ENCODE measurements at regions not wholly inside any gene's neighbourhood (a gene's known extent, or its start where the extent isn't known, plus 50 kb on each side); places are given as distances from the start of the nearest gene placed in this dataset.

GRCh38 chr10:64973391-64973790 lies 1452.2 kb downstream of the REEP3 start:
- no peaks in the 10 kb centered on the region for H3K27me3 ChIP-seq (ENCODE audit: insufficient read depth, low read length)
- no peaks in the 10 kb centered on the region for H3K79me2 ChIP-seq (ENCODE audit: insufficient read depth, low read length)
- H4K20me1 ChIP-seq (ENCODE audit: insufficient read depth, low read length) = no peaks in the 10 kb centered on the region
- no peak overlapping the region for H2AFZ ChIP-seq (ENCODE audit: low read length)
- no peak overlapping the region for H3K4me3 ChIP-seq (ENCODE audit: low read depth, low read length, poor library complexity, severe bottlenecking)
- H3F3A ChIP-seq (ENCODE audit: insufficient read depth, low read length) = no peaks in the 10 kb centered on the region
- H3K9ac ChIP-seq (ENCODE audit: low read length) = no peak overlapping the region
- no peaks in the 10 kb centered on the region for H3K9me2 ChIP-seq (ENCODE audit: low read depth, low read length)
- no peaks in the 10 kb centered on the region for H3K36me3 ChIP-seq (ENCODE audit: insufficient read depth, low read length)
- no peak overlapping the region for H3K27ac ChIP-seq (ENCODE audit: low read depth, low read length, poor library complexity, severe bottlenecking)
- H3K4me1 ChIP-seq (ENCODE audit: insufficient read depth, low read length, severe bottlenecking) = no peaks in the 10 kb centered on the region
- H3K4me2 ChIP-seq (ENCODE audit: low read length) = no peak overlapping the region
- TF ChIP-seq, protein P1, sequence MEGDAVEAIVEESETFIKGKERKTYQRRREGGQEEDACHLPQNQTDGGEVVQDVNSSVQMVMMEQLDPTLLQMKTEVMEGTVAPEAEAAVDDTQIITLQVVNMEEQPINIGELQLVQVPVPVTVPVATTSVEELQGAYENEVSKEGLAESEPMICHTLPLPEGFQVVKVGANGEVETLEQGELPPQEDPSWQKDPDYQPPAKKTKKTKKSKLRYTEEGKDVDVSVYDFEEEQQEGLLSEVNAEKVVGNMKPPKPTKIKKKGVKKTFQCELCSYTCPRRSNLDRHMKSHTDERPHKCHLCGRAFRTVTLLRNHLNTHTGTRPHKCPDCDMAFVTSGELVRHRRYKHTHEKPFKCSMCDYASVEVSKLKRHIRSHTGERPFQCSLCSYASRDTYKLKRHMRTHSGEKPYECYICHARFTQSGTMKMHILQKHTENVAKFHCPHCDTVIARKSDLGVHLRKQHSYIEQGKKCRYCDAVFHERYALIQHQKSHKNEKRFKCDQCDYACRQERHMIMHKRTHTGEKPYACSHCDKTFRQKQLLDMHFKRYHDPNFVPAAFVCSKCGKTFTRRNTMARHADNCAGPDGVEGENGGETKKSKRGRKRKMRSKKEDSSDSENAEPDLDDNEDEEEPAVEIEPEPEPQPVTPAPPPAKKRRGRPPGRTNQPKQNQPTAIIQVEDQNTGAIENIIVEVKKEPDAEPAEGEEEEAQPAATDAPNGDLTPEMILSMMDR (IDR thresholded peaks at IDR 0.05; ENCODE audit: low read length) = no peak
- no peak for TF ChIP-seq EZH2 (IDR thresholded peaks at IDR 0.05; ENCODE audit: borderline replicate concordance, low read length)
- H3K9me3 ChIP-seq (ENCODE audit: low read length) = no peaks in the 10 kb centered on the region

GRCh38 chr10:64976150-64976549 lies 1454.9 kb downstream of the REEP3 start:
- no peaks in the 10 kb centered on the region for H3K4me1 ChIP-seq (ENCODE audit: insufficient read depth, low read length, severe bottlenecking)
- no peak overlapping the region for H3K27ac ChIP-seq (ENCODE audit: low read depth, low read length, poor library complexity, severe bottlenecking)
- H3K4me2 ChIP-seq (ENCODE audit: low read length) = no peak overlapping the region
- H4K20me1 ChIP-seq (ENCODE audit: insufficient read depth, low read length) = no peaks in the 10 kb centered on the region
- TF ChIP-seq EZH2 (IDR thresholded peaks at IDR 0.05; ENCODE audit: borderline replicate concordance, low read length) = no peak
- TF ChIP-seq, protein P1 (IDR thresholded peaks at IDR 0.05; ENCODE audit: low read length) = no peak
- no peak overlapping the region for H3K9ac ChIP-seq (ENCODE audit: low read length)
- H2AFZ ChIP-seq (ENCODE audit: low read length) = no peak overlapping the region
- no peak overlapping the region for H3K4me3 ChIP-seq (ENCODE audit: low read depth, low read length, poor library complexity, severe bottlenecking)
- H3K36me3 ChIP-seq (ENCODE audit: insufficient read depth, low read length) = no peaks in the 10 kb centered on the region
- no peaks in the 10 kb centered on the region for H3K9me3 ChIP-seq (ENCODE audit: low read length)
- no peaks in the 10 kb centered on the region for H3K9me2 ChIP-seq (ENCODE audit: low read depth, low read length)
- H3K27me3 ChIP-seq (ENCODE audit: insufficient read depth, low read length) = no peaks in the 10 kb centered on the region
- no peaks in the 10 kb centered on the region for H3K79me2 ChIP-seq (ENCODE audit: insufficient read depth, low read length)
- H3F3A ChIP-seq (ENCODE audit: insufficient read depth, low read length) = no peaks in the 10 kb centered on the region

DNA sequence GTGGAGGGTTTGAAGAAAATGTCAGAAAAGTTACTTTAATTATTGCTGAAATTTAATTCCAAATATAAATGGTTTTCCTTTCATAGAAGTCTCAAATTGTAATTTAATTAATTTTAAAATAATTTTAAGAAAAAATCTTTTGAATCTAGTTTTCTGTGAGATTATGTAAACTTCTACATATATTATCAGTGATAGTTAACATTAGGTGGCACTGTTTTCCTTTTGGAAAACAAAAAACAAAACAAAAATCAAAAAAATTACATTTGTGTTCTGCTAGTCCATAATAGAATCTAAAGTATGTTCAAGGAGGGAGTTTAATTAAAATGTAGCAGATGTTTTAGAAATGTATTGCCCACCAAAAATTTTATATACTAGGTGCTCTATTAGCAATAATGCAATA lies 1456.7 kb downstream of the REEP3 start:
- H3K27me3 ChIP-seq (ENCODE audit: insufficient read depth, low read length) = no peaks in the 10 kb centered on the region
- no peaks in the 10 kb centered on the region for H3K79me2 ChIP-seq (ENCODE audit: insufficient read depth, low read length)
- H3K4me2 ChIP-seq (ENCODE audit: low read length) = no peak overlapping the region
- no peak overlapping the region for H2AFZ ChIP-seq (ENCODE audit: low read length)
- TF ChIP-seq EZH2 (IDR thresholded peaks at IDR 0.05; ENCODE audit: borderline replicate concordance, low read length) = no peak
- TF ChIP-seq, protein P1 (IDR thresholded peaks at IDR 0.05; ENCODE audit: low read length) = peak; percentile 6; the same call in 1 of the 2 replicates
- no peak overlapping the region for H3K27ac ChIP-seq (ENCODE audit: low read depth, low read length, poor library complexity, severe bottlenecking)
- H3K36me3 ChIP-seq (ENCODE audit: insufficient read depth, low read length) = no peaks in the 10 kb centered on the region
- no peak overlapping the region for H3K4me3 ChIP-seq (ENCODE audit: low read depth, low read length, poor library complexity, severe bottlenecking)
- no peak overlapping the region for H3K9ac ChIP-seq (ENCODE audit: low read length)
- H3K4me1 ChIP-seq (ENCODE audit: insufficient read depth, low read length, severe bottlenecking) = no peaks in the 10 kb centered on the region
- H4K20me1 ChIP-seq (ENCODE audit: insufficient read depth, low read length) = no peaks in the 10 kb centered on the region
- no peaks in the 10 kb centered on the region for H3F3A ChIP-seq (ENCODE audit: insufficient read depth, low read length)
- H3K9me2 ChIP-seq (ENCODE audit: low read depth, low read length) = no peaks in the 10 kb centered on the region
- H3K9me3 ChIP-seq (ENCODE audit: low read length) = no peaks in the 10 kb centered on the region
